OCI-LY7 (cell line): ENCODE measurements at regions not wholly inside any gene's neighbourhood (a gene's known extent, or its start where the extent isn't known, plus 50 kb on each side); places are given as distances from the start of the nearest gene placed in this dataset.

ENCODE experiments used
- BruUV-seq: library from RNA; stranded (reverse); fragments of 400-500 nt; replicated peaks from 2 replicates; lab custom pipeline; 2021; lab: Mats Ljungman, UMichigan
- CTCF ChIA-PET: fragments of 300-600 bp; sonication (Branson Sonifier 250); formaldehyde crosslinking; loops from one replicate; lab custom pipeline; 2022; ENCODE audit warnings: antibody characterized with exemption; ENCODE audit not compliant: unreplicated experiment; lab: Charles Lee
- POLR2A ChIA-PET: fragments of 300-600 bp; sonication (Branson Sonifier 250); formaldehyde crosslinking; loops from one replicate; lab custom pipeline; 2022; ENCODE audit warnings: antibody characterized with exemption; lab: Charles Lee
- DNase-seq: peaks from one replicate; pipeline ENCODE4 v3.0.0-alpha.2; 2015; ENCODE audit warnings: low spot score
- H2AFZ ChIP-seq: fragments of 200-600 bp; sonication (generic), shearing (Covaris generic); 2 replicates; pipeline ENCODE4 v1.6.1; 2014; ENCODE audit warnings: mild to moderate bottlenecking, antibody characterized with exemption, low read length, moderate library complexity
- H3K27ac ChIP-seq: fragments of 200-600 bp; sonication (generic); 2 replicates; pipeline ENCODE4 v1.5.1; 2014; ENCODE audit warnings: mixed run types, low read depth, mild to moderate bottlenecking, moderate library complexity, low read length, inconsistent platforms; ENCODE audit not compliant: poor library complexity, severe bottlenecking
- H3K36me3 ChIP-seq: fragments of 200-600 bp; sonication (generic); 2 replicates; pipeline ENCODE4 v1.6.1; 2014; ENCODE audit warnings: mild to moderate bottlenecking, antibody characterized with exemption, low read length, moderate library complexity, mixed read lengths; ENCODE audit not compliant: insufficient read depth
- H3K4me1 ChIP-seq: fragments of 200-600 bp; sonication (generic); 2 replicates; pipeline ENCODE4 v1.5.1; 2014; ENCODE audit warnings: mild to moderate bottlenecking, low read length; ENCODE audit not compliant: insufficient read depth, poor library complexity, severe bottlenecking
- H3K4me2 ChIP-seq: fragments of 200-600 bp; sonication (generic); 2 replicates; pipeline ENCODE4 v1.6.1; 2014; ENCODE audit warnings: mild to moderate bottlenecking, low read length
- H3K4me3 ChIP-seq: fragments of 200-600 bp; sonication (generic); 2 replicates; pipeline ENCODE4 v1.5.1; 2014; ENCODE audit warnings: mild to moderate bottlenecking, low read depth, low read length; ENCODE audit not compliant: poor library complexity, severe bottlenecking
- H3K79me2 ChIP-seq: fragments of 200-600 bp; sonication (generic); 2 replicates; pipeline ENCODE4 v1.6.1; 2016; ENCODE audit warnings: low read depth, mild to moderate bottlenecking, low read length, moderate library complexity, mixed read lengths; ENCODE audit not compliant: insufficient read depth
- H3K9me2 ChIP-seq: fragments of 200-600 bp; sonication (generic); 2 replicates; pipeline ENCODE4 v1.6.1; 2016; ENCODE audit warnings: mild to moderate bottlenecking, low read length, mixed read lengths; ENCODE audit not compliant: insufficient read depth
- H3K9me3 ChIP-seq: fragments of 200-600 bp; sonication (generic); 2 replicates; pipeline ENCODE4 v1.6.1; 2014; ENCODE audit warnings: mild to moderate bottlenecking, mixed run types, low read length, mixed read lengths
- H4K20me1 ChIP-seq: fragments of 200-600 bp; sonication (generic); 2 replicates; pipeline ENCODE4 v1.6.1; 2014; ENCODE audit warnings: mild to moderate bottlenecking, antibody characterized with exemption, low read length, moderate library complexity, mixed read lengths; ENCODE audit not compliant: insufficient read depth
- EZH2phosphoT487 ChIP-seq: fragments of 200-600 bp; sonication (generic); IDR thresholded peaks from 2 replicates; pipeline ENCODE4 v1.6.1; 2018; ENCODE audit warnings: low read depth, borderline replicate concordance, mild to moderate bottlenecking, mixed run types, antibody characterized with exemption, low read length, moderate library complexity, mixed read lengths
- intact Hi-C: fragments of 100-400 bp; cut with micrococcal nuclease; formaldehyde crosslinking; loops from one replicate; pipeline ENCODE4 v1.10.0; 2022; ENCODE audit not compliant: unreplicated experiment
- TF ChIP-seq, protein P1 (sequence below): fragments of 200-600 bp; sonication (generic); conservative IDR thresholded peaks from 2 replicates; pipeline ENCODE4 v1.5.1; 2014; ENCODE audit warnings: mild to moderate bottlenecking, antibody characterized with exemption, low read length, moderate library complexity, mixed read lengths

DNA sequence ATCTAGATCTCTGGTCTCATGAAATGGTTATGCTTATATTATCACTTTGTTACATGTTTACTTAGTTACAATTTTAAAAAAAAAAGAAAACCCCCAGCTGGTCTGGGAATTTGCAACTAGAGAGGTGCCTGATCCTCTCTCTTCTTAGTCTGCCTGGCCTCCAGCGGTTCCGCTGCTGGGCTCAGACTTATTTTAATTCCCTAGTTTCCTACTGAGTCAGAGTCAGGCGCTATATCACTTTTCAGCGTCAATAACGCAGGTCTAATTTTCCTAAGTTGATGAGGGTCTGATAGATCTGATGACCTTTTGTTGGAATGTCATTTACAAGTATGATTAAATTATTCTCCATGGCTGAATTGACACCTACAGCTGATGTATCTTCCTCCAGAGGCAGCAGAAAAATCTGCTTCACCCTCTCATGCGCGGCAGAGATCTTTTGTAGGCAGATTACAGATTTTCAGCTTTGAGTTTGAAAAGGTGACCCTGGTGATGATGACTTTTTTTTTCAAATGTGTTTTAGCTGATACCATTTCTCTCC lies 391.0 kb downstream of the CBLN4 start:
- Histone ChIP-seq H3K4me3 (no peak overlapping the region), H3K4me2 (no peak overlapping the region), H3K9me2 (no peaks in the 10 kb centered on the region), H3K4me1 (no peaks in the 10 kb centered on the region), H3K9me3 (no peaks in the 10 kb centered on the region), H3K27ac (no peak overlapping the region), H4K20me1 (no peaks in the 10 kb centered on the region), H2AFZ (no peak overlapping the region), H3K79me2 (no peaks in the 10 kb centered on the region), H3K36me3 (no peaks in the 10 kb centered on the region)
- BruUV-seq = no TSS peak
- POLR2A ChIA-PET = interaction anchor here (0.7 kb wide), 1 partner anchor 190 kb away, joined by 4 read pairs; no protein-coding TSS in a partner anchor
- intact Hi-C loops = no loop called here
- no peak for DNase-seq
- TF ChIP-seq, protein P1, sequence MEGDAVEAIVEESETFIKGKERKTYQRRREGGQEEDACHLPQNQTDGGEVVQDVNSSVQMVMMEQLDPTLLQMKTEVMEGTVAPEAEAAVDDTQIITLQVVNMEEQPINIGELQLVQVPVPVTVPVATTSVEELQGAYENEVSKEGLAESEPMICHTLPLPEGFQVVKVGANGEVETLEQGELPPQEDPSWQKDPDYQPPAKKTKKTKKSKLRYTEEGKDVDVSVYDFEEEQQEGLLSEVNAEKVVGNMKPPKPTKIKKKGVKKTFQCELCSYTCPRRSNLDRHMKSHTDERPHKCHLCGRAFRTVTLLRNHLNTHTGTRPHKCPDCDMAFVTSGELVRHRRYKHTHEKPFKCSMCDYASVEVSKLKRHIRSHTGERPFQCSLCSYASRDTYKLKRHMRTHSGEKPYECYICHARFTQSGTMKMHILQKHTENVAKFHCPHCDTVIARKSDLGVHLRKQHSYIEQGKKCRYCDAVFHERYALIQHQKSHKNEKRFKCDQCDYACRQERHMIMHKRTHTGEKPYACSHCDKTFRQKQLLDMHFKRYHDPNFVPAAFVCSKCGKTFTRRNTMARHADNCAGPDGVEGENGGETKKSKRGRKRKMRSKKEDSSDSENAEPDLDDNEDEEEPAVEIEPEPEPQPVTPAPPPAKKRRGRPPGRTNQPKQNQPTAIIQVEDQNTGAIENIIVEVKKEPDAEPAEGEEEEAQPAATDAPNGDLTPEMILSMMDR = no peak
- no peak for TF ChIP-seq EZH2phosphoT487
- CTCF ChIA-PET = no interaction called here

DNA sequence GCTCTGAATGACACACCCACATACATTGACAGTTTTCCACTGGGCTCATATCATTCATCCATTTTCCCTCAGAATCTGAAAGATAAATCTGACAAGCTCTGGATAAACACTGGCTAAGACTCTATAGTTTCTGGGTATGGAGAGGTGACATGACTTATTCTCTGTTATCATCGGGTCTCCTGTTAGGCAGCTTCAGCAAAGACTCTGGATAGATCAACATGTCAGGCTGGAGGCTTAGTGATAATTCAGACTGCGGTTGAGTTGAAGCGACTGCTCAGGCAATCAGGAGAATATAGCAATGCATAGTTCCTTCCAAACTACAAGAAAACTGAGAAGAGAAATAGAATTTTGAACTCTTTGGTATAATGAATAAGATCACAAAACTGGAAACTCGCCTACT lies 394.6 kb downstream of the CBLN4 start:
- BruUV-seq = no TSS peak
- CTCF ChIA-PET = no interaction called here
- Histone ChIP-seq H3K79me2 (no peaks in the 10 kb centered on the region), H3K27ac (no peak overlapping the region), H3K9me3 (no peaks in the 10 kb centered on the region), H3K4me3 (no peak overlapping the region), H2AFZ (no peak overlapping the region), H3K9me2 (no peaks in the 10 kb centered on the region), H3K4me2 (no peak overlapping the region), H3K4me1 (no peaks in the 10 kb centered on the region), H4K20me1 (no peaks in the 10 kb centered on the region), H3K36me3 (no peaks in the 10 kb centered on the region)
- TF ChIP-seq EZH2phosphoT487 = no peak
- TF ChIP-seq, protein P1 = no peak
- DNase-seq = no peak
- POLR2A ChIA-PET = no interaction called here
- intact Hi-C loops = no loop called here

GRCh38 chr20:55605594-55605993 lies 399.7 kb downstream of the CBLN4 start:
- Histone ChIP-seq H3K4me1 (no peaks in the 10 kb centered on the region), H3K9me2 (no peaks in the 10 kb centered on the region), H3K27ac (no peak overlapping the region), H4K20me1 (no peaks in the 10 kb centered on the region), H3K36me3 (no peaks in the 10 kb centered on the region), H3K4me2 (no peak overlapping the region), H3K9me3 (no peaks in the 10 kb centered on the region), H3K4me3 (no peak overlapping the region), H2AFZ (no peak overlapping the region), H3K79me2 (no peaks in the 10 kb centered on the region)
- ChIA-PET CTCF (no interaction called here), POLR2A (interaction anchor here (1.2 kb wide), 1 partner anchor 11 kb away, joined by 4 read pairs; no protein-coding TSS in a partner anchor)
- no peak for DNase-seq
- TF ChIP-seq EZH2phosphoT487 = no peak
- TF ChIP-seq, protein P1 = no peak
- intact Hi-C loops = no loop called here
- no TSS peak for BruUV-seq
